Panc1 (cell line): ENCODE measurements at regions not wholly inside any gene's neighbourhood (a gene's known extent, or its start where the extent isn't known, plus 50 kb on each side); places are given as distances from the start of the nearest gene placed in this dataset.

Experiments used
- CTCF ChIP-seq: fragments of 450-650 bp; IDR thresholded peaks from 2 replicates; pipeline ENCODE4 v1.5.1; 2017; ENCODE audit warnings: mild to moderate bottlenecking
- POLR2AphosphoS5 ChIP-seq: IDR thresholded peaks from 2 replicates; pipeline ENCODE4 v1.6.1; 2012; ENCODE audit warnings: mild to moderate bottlenecking, low read depth, low read length, moderate library complexity
- REST ChIP-seq, 2 experiments: IDR thresholded peaks; 2 replicates each; pipeline ENCODE4 v1.6.1; 2011 to 2012; ENCODE audit warnings: low read depth in 2 of 2, control low read depth in 1 of 2, low read length in 1 of 2, mild to moderate bottlenecking in 1 of 2, moderate library complexity in 1 of 2; ENCODE audit not compliant: insufficient read depth in 1 of 2
- SIN3A ChIP-seq: IDR thresholded peaks from 2 replicates; pipeline ENCODE4 v1.6.1; 2012; ENCODE audit warnings: low read depth, mild to moderate bottlenecking, low read length, moderate library complexity, borderline replicate concordance; ENCODE audit not compliant: insufficient read depth
- TCF7L2 ChIP-seq: IDR thresholded peaks from 2 replicates; pipeline ENCODE4 v1.6.1; 2011; ENCODE audit warnings: mild to moderate bottlenecking, low read depth, low read length, inconsistent platforms

- TF ChIP-seq CTCF (no peak), REST (IDR thresholded peaks at IDR 0.05; ENCODE audit: insufficient read depth in 1 of 2, low read depth in 2 of 2, low read length in 1 of 2) (no peak), POLR2AphosphoS5 (no peak), TCF7L2 (no peak), SIN3A (no peak)
Measured at GRCh38 chr20:58574469-58574868, 59.3 kb upstream of the APCDD1L start.
